ENCODE measurements at regions not wholly inside any gene's neighbourhood (a gene's known extent, or its start where the extent isn't known, plus 50 kb on each side); places are given as distances from the start of the nearest gene placed in this dataset.

GRCh38 chr2:175535631-175536030 is 354.1 kb upstream of the ATP5MC3 start:
- Histone ChIP-seq H3K27me3 (no peaks in the 10 kb centered on the region), H3K36me3 (no peaks in the 10 kb centered on the region), H3K27ac (no peak overlapping the region), H3K4me3 (no peak overlapping the region), H3K9me3 (no peaks in the 10 kb centered on the region), H3K4me1 (no peaks in the 10 kb centered on the region)
- 52 to 64% methylated on average over 4 of the region's 4 CpGs for WGBS, 2 donors
- TF ChIP-seq POLR2A (IDR thresholded peaks at IDR 0.05) (no peak), EP300 (IDR thresholded peaks at IDR 0.05) (no peak)
- no peak for ATAC-seq (ENCODE audit: low FRiP score in 2 of 2)
- DNase-seq, result no peak

GRCh38 chr2:175525975-175526374 is 344.5 kb upstream of the ATP5MC3 start:
- Histone ChIP-seq H3K9me3 (no peaks in the 10 kb centered on the region), H3K36me3 (no peaks in the 10 kb centered on the region), H3K27ac (no peak overlapping the region), H3K4me3 (no peak overlapping the region), H3K4me1 (no peaks in the 10 kb centered on the region), H3K27me3 (no peaks in the 10 kb centered on the region)
- no peak for ATAC-seq (ENCODE audit: low FRiP score in 2 of 2)
- DNase-seq, result no peak
- TF ChIP-seq EP300 (IDR thresholded peaks at IDR 0.05) (no peak), POLR2A (IDR thresholded peaks at IDR 0.05) (no peak), POLR2AphosphoS5 (IDR thresholded peaks at IDR 0.05) (no peak)
- TF ChIP-seq, protein P1, sequence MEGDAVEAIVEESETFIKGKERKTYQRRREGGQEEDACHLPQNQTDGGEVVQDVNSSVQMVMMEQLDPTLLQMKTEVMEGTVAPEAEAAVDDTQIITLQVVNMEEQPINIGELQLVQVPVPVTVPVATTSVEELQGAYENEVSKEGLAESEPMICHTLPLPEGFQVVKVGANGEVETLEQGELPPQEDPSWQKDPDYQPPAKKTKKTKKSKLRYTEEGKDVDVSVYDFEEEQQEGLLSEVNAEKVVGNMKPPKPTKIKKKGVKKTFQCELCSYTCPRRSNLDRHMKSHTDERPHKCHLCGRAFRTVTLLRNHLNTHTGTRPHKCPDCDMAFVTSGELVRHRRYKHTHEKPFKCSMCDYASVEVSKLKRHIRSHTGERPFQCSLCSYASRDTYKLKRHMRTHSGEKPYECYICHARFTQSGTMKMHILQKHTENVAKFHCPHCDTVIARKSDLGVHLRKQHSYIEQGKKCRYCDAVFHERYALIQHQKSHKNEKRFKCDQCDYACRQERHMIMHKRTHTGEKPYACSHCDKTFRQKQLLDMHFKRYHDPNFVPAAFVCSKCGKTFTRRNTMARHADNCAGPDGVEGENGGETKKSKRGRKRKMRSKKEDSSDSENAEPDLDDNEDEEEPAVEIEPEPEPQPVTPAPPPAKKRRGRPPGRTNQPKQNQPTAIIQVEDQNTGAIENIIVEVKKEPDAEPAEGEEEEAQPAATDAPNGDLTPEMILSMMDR (IDR thresholded peaks at IDR 0.05), result no peak
- WGBS, 2 donors, result 73 to 90% methylated on average over 1 of the region's 1 CpG

DNA sequence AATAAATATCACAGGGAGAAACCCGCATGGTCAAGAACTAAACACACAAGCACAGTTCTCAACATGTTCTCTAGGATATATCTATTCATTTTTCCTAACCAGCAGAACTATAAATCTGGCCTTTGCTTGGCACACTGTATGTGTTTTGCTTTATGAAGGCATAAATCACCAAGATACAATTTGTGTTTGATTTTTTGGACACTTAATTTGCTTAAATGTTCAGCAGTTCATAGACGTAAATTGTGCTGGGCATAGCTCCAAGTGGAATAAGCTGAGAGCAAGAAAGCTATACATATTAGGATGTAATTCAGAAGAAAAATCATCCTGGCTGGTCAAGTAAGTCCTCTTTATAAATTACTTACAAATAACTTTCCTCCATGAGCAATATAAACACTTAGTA is 341.5 kb upstream of the ATP5MC3 start:
- no peak for TF ChIP-seq EP300 (IDR thresholded peaks at IDR 0.05)
- no peak for TF ChIP-seq POLR2AphosphoS5 (IDR thresholded peaks at IDR 0.05)
- TF ChIP-seq POLR2A (IDR thresholded peaks at IDR 0.05), result no peak
- TF ChIP-seq, protein P1 (IDR thresholded peaks at IDR 0.05), result no peak
- Histone ChIP-seq H3K27me3 (no peaks in the 10 kb centered on the region), H3K4me1 (no peaks in the 10 kb centered on the region), H3K4me3 (no peak overlapping the region), H3K27ac (no peak overlapping the region), H3K36me3 (no peaks in the 10 kb centered on the region), H3K9me3 (no peaks in the 10 kb centered on the region)
- ATAC-seq (ENCODE audit: low FRiP score in 2 of 2), result no peak
- 58 to 65% methylated on average over 2 of the region's 2 CpGs for WGBS, 2 donors
- DNase-seq, result no peak

DNA sequence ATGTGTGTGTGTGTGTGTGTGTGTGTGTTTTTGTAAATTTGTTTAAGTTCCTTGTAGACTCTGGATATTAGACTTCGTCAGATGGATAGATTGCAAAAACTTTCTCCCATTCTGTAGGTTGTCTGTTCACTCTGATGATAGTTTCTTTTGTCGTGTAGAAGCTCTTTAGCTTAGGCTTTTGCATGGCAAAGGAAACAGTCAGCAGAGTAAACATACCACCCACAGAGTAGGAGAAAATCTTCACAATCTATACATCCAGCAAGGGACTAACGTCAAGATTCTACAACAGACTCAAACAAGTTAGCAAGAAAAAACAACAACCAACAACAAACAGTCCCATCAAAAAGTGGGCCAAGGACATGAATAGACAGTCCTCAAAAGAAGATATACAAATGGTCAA is 336.7 kb upstream of the ATP5MC3 start:
- no peaks in the 10 kb centered on the region for H3K36me3 ChIP-seq
- H3K4me3 ChIP-seq, result no peak overlapping the region
- no peaks in the 10 kb centered on the region for H3K9me3 ChIP-seq
- TF ChIP-seq POLR2A (IDR thresholded peaks at IDR 0.05), result no peak
- no peak for TF ChIP-seq POLR2AphosphoS5 (IDR thresholded peaks at IDR 0.05)
- TF ChIP-seq EP300 (IDR thresholded peaks at IDR 0.05), result no peak
- TF ChIP-seq, protein P1 (IDR thresholded peaks at IDR 0.05), result no peak
- ATAC-seq (ENCODE audit: low FRiP score in 2 of 2) (no peak), DNase-seq (no peak)
- 51 to 55% methylated on average over 3 of the region's 3 CpGs for WGBS, 2 donors
- no peak overlapping the region for H3K27ac ChIP-seq
- no peaks in the 10 kb centered on the region for H3K27me3 ChIP-seq
- H3K4me1 ChIP-seq, result no peaks in the 10 kb centered on the region

- no peaks in the 10 kb centered on the region for H3K9me3 ChIP-seq
- no peaks in the 10 kb centered on the region for H3K36me3 ChIP-seq
- no peak for TF ChIP-seq EP300 (IDR thresholded peaks at IDR 0.05)
- TF ChIP-seq POLR2A (IDR thresholded peaks at IDR 0.05), result no peak
- TF ChIP-seq, protein P1 (IDR thresholded peaks at IDR 0.05), result no peak
- no peak for TF ChIP-seq POLR2AphosphoS5 (IDR thresholded peaks at IDR 0.05)
- H3K27me3 ChIP-seq, result no peaks in the 10 kb centered on the region
- no peak for ATAC-seq (ENCODE audit: low FRiP score in 2 of 2)
- H3K27ac ChIP-seq, result no peak overlapping the region
- DNase-seq, result no peak
- no peaks in the 10 kb centered on the region for H3K4me1 ChIP-seq
- WGBS, 2 donors, result 76 to 82% methylated on average over 2 of the region's 2 CpGs
- H3K4me3 ChIP-seq, result no peak overlapping the region
Observed at GRCh38 chr2:175516555-175516954, 335.0 kb upstream of the ATP5MC3 start.
